ENCODE measurements at regions not wholly inside any gene's neighbourhood (a gene's known extent, or its start where the extent isn't known, plus 50 kb on each side); places are given as distances from the start of the nearest gene placed in this dataset.
A peak's percentile ranks its signal among the peaks of the same experiment; 100 is the strongest.

DNA sequence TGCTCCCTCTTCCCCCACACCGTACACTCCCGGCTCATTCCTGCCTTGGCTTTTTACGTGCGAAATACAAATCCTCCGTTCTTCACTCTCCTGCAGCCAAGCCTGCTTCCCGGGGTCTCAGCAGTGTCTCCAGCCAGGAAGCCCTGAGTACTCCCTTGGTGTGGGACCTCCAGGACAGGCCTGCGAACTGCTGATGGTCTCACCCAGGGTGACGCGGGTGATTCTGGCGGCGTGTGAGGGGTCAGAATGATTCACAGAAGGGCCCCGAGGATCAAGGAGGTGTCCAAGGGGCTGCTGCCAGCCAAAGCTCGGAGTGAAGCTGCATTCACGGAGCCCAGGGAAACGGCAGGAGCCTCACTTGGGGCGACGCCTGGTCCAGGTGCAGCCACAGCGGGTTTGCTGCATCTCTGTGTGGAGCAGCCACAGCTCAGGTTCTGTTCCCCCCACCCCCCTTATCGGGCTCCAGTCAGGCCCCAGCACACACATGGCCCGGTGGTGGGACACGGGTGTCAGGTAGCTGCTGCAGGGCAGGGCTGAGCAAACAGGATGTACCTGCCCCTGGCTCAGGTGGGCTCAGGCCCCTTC is 337.7 kb upstream of the MYT1L start:
- DNase-seq (ENCODE audit: low read depth, low spot score): no peak

DNA sequence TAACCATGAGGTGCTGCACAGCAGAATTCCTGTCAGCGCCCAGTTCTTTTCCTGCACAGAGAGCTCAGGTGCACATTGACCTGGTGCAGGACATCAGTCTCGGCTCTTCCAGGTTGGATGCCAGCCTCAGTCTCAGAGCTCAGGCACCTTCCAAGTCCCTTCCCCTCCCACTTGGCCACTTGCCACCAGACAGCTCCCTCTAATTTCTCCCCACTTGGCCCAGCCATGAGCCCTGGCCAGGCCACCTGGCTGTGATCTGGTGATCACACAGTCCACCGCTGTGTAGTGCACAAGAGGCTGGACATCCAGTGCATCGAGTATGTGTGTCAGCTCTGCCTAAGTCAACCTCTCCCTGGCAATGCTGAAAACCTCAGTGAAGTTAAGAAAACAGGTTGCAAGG is 336.6 kb upstream of the MYT1L start:
- DNase-seq (ENCODE audit: low read depth, low spot score): no peak

DNA sequence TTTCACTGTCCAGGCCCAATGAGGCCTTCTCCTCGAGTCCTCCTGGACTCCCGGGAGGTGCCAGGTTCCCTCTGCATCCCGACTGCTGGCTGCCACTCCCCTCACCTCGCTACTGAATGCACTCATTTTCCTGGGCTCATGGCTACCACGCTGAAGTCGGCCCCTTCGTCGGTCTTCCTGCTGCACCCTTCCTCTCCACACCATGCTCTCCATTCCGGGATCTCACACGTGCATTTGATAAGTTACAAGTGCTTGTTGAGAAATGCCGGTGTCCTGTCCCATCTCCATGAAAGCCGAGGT is 334.7 kb upstream of the MYT1L start:
- DNase-seq (ENCODE audit: low read depth, low spot score): no peak

DNA sequence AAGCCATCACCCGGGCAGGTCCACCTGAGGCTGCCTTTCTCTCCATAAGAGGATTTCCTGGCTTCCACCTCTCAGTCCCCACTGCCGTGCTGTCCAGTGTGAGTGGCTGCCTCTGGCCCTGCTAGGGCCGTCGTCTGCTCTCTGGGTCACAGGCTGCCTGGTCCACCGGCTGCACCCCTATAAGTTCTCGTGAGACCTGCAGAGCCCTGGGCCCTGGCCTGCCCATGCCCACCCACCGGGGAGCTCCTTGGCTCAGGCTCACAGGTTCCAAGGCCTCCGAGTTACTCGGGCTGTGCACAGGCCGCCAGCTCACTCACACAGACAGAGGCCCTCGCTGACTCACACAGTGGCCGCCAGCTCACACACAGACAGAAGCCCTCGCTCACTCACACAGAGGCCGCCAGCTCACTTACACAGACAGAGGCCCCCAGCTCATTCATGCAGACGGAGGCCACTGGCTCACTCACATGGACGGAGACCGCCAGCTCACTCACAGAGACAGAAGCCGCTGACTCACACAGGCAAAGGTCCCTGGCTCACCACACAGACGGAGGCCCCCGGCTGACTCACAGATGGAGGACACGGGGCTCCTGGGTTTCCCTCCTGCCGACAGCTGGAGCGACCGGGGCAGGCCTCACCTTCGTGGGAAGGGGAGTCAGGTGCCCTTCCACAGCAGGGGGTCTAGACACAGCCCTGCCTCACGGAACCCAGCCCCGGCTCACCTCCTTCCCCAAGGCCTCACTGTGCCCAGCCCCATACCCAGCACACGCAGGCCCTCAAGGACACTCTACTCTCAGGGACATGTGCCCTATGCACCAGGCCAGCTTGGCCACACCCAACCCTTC is 334.1 kb upstream of the MYT1L start:
- no peak for DNase-seq (ENCODE audit: low read depth, low spot score)

DNA sequence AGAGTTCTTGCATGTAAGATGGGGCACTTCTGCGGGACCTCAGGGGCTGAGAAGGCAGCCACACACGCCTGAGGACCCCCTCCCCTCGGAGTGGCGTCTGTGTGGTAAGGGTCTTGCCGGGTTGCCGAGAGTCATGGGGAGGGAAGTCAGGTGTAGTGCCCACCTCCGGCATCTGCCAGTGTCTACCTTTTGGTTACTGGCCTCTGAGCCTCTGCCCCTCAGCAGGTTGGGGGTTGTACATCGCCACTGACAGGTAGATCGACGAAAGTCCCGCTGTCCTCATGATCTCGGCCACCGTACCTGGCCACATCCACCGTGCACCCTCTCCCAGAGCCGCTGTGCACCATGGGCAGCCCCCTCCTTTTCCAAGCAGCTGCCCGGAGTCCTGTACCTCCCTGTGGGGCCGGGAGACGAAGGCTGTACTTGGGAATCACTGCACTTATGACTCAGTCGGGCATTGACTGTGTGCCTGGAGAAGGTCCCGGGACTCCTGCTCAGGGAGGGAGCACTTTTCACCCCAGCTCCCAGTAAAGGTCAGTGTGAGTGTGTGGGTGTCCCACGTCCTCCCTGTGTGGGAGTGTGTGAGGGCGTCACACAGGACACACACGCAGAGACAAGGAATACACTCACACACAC is 332.4 kb upstream of the MYT1L start:
- DNase-seq (ENCODE audit: low read depth, low spot score): no peak

DNA sequence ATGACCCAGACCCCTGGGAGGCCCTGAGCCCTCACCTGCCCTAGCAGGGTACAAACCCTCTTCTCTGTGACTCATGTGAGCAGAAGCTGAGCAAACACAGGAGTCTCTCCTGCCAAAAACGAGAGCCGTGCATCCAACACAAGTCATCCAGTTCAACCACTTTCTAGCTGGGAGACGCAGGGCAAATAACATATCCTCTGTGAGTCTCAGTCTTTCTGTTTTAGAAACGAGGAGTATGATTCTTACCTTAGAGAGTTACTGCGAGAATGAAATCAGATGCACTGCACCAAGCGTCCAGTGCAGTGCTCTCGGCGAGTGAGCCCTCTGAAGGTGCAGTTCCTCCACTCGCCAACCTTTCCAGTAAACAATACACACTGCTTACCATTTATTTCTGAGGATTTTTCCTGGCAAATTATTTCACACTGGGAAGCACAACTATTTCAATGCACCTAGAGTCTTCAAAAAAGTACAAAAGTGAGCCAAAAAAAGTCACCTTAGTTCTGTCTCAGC is 331.8 kb upstream of the MYT1L start:
- DNase-seq (ENCODE audit: low read depth, low spot score): no peak

DNA sequence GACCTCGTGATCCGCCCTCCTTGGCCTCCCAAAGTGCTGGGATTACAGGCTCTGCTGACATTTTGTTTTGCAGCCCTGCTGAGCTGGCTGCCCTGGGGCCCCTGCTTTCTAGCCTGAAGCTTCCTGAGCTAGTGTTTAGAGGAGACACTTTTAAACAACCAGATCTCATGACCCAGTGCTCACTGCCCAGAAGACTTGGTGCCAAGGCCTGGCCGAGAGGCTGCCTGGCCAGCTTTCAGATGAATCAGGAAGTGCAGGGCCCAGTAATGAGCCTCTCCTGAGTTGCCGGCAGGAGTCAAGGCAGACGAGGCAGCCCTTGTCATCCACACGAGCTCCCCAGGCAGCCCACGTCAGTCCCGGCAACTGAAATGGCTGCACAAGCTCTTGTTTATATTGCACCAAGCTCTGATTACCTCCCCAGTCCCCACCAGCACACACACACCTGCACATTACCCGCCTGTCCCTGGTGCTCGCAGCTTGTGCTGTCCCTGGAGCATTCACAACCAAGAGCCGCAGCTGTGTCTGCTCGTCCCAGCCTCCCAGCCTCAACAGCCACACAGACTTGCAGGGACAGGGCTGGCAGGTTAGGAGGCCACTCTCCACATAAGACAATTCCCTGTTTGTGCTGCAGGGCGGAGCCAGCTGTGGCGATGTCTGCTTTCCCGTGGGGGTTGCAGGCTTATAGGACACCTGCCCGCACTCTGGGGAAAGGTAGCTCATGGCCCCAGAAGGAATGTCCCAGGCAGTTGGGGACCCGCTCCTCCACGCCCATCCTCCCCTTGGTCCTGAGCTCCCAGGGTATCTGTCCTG is 331.2 kb upstream of the MYT1L start:
- no peak for DNase-seq (ENCODE audit: low read depth, low spot score)

DNA sequence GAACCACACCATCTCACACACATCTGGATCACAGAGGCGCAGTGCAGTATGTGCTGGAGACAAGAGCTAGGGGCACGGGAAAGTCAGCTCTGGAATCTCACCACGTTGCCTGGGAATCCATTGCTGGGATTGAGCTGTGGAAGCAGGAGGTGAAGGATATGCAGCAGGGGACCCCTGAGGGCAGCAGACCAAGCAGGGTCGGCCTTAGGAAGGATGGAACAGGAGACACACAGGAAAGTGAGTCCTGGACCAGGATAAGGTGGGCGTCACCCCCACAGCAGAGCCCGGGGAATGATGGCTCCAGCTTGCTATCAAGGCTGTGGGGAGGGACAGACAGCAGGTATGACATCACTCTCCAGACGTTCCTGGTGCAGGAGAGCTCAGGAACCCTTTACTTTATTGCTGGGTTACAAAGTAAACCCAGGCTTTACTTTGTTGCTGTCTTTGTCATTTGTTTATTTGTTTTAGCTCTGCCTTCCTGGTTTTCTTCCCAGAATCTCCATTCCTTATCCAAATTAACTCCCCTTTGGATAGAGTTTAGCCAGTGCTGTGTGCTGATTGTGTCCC is 329.8 kb upstream of the MYT1L start:
- no peak for DNase-seq (ENCODE audit: low read depth, low spot score)

DNA sequence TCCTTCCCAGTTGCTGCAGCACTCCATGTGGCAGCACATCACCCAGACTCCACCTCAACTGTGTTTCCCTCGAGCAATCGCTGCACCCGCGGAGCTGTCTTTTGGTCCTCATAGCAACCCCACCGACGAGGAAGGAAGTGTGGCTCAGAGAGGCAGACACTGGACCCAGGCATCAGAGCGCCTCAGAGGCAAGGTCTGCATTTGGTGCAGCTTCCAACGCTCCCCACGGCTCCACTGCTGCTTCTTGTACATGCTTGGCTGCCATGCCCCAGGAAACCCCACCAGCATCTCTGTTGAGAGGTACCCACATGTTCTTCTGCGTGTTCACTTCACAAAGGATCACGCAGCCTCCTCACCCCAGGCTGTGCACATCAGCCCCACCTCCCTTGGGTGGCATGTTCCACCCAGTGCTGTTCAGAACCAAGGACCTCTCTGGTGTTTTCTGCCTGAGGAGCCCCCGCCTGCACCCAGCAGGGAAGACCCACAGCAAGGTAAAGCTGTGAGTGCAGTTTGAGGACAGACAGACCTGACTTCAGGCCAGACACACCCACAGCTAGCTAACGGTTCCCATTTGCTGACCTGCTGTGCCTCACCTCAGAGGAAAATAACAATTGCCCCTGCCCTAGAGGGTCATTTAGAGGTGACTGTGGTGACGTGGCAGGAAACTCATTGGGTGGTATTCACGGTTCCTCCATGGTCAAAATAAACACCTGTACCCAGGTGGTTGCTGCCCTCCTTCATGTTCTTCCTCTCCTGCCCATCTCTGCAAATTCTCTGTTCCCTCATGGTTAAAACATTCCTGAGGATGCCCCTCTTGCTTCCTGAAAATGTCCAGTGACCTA is 326.3 kb upstream of the MYT1L start:
- no peak for DNase-seq (ENCODE audit: low read depth, low spot score)

DNA sequence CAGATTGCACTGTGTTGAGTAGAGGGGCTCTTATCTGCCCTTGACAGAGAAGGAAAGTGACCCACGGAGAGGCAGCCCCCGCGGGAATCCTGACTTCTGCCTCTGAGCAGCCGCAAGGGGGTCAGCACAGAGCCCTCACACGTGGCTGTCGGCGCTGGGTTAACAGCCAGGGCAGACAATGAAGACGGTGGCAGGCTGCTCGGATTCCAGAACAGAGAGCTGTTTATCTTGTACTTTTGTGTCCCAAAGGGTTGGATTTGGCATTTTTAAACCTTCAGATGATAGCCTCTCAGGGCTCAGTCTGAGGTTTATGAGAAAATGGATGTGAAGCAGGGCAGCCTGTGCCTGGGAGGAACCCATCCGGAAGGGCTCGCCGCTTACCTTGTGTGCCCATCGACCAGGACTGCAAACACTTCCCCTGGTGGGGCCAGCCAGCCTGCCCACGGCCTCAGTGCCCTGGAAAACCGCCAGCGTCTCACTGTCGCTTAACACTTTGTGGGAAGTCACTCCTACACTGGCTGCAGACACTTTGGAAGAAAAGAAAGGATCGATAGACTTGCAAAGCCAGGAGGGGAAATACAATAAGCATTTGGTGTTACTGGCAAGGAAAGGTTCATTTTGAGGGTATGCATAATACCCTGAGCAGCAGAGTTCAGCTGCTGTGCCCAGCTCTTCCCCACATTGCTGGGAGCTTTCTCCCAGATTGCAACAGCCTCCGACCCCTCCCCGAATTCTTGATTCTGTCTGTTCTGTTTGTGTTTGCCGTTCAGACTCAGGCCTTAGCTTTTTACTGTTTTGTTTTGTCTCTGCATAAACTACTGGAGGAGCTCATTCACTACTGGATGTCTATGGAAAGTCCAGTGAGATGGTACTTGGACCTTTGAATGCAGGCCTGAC is 325.3 kb upstream of the MYT1L start:
- DNase-seq (ENCODE audit: low read depth, low spot score): no peak

DNA sequence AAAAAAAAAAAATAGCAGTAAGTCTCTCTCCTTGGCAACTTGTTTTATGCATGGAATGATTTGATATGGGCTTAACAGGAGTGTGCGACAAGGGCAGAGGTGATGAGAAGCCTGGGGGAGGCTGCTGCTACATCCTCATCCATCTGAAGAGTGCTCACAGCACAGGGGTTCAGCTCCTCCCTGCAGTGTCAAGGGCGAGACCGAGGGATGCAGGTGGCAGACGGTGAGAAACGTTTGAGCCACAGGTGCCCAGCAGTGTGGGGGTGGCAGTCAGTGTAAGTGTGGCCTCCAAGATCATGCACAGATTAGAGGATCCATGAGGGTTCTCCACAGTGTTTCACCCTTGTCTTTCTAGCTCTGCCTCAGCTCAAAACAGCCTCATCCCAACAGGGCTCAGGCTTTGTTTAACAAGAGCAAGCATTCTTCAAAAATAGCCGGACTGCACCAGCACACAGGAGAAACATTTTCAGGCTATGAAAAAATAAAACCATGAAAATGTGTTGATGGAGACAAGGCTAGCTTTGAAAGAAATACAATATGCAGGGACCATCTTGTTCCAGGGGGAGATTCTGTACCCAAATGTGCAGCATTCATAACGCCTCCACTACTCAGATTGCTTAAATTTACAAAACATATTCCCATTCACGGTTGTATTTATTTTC is 324.5 kb upstream of the MYT1L start:
- no peak for DNase-seq (ENCODE audit: low read depth, low spot score)

DNA sequence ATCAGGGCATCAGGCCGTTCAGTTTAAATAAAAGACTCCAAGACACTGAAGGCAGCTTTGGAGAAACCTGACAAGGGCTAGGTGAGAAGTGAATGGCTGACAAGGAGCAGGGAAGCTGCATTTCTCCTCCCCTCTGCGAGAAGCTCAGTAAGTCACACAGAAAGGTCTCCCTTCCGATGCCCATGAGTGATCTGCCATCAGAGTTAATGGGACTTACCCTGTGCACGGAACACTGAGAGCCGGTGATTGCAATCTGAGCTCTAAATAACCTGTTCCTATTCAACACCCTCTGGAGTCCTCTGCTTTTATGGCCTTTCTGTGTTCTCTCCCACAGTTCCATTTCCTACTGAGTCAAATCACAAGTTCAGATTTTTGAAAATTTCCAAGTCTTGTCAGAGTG is 322.2 kb upstream of the MYT1L start:
- DNase-seq (ENCODE audit: low read depth, low spot score): no peak

DNA sequence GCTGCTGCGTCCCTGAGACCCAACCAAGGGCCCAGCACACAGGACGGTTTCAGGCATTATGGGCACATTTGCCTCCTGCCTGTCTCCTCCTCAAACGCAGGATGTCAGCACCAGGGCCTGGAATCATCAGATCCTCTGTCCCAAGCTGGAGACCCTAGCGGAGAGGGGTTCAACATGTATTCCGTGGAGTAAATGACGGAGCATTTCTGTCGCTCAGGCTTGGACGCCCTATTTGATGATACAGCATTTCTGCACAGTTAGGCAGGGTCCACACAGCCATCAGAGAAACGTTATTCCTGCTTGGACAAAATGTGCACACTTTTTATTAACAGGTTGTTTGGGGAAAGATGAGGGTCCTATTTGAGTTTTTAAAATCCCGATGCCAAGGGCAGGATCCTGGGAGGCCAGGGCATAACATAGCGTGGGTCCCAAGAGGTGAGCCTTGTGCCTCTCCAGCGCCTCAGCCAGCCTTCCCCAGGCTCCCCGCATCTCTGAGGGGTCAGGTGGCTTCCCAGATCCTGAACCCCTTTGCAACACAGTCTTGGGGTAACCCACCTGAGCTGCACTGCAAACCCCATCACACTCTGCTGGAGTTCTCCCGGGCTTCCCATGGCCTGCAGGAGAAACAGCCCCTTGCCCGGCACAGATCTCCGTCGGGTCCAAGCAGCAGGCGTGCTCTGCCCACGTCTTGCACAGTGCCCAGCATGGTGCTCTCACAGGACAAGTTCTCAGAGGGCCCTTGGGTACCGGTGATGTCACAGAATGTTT is 319.7 kb upstream of the MYT1L start:
- no peak for DNase-seq (ENCODE audit: low read depth, low spot score)

DNA sequence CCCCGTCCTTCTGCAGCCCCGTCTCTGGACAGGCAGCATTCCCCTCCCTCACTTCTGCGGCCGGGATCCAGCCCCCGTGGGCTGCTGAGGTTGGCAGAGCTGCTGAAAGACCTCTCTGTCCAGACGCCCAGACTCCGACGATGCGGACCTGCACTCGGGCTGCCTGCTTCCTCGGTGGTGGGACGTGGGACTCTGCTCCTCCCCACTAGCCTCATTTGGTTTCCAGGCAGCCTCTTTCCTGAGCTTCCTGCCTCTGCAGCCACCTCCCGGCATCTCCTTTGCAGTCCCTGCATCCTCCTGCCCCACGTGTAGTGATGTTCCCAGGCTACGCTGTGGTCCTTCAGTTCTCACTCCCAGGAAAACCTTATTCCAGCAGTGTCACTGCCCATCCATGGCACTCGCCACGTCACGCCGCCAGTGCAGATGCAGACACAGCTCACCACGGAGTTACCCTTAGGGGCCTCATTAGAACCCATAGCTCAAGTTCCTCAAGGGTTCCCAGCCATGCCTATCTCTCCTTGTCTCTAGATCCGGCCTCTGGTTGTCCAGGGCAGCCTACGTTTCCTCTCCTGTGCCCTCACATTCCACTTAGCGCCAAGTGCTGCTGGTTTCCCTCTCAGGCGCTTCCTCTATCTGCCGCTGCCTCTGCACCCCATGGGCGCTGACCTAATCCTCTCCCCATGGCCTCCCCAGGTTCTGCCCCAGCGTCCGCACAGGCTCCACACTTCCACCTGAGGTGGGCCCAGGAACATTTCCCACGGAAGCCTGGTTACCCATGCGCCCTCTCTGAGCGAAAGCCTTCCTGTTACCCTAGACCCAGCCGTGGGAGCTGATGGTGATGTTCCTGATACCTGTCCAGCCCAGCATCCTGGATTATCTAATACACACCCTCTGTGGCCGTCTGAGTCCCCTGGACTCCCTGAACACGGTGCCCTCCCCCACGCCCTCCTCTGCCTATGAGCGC is 318.3 kb upstream of the MYT1L start:
- DNase-seq (ENCODE audit: low read depth, low spot score): no peak

DNA sequence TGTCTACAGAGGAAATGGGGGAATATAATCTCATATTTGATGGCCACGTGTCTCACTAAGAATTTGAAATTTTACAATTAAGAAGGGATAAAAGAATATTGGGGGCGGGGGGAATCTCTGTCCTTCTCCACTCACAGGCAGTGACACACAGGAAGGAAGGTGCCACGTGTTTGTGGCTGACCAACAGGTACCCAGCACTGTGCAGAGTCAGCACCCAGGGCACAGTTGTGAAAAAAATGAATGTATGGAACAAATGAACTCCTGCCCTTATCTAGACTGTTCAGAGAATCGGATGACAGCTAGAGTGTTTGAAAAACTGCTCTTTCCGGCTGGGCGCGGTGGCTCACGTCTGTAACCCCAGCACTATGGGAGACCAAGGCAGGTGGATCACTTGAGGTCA is 317.0 kb upstream of the MYT1L start:
- no peak for DNase-seq (ENCODE audit: low read depth, low spot score)

DNA sequence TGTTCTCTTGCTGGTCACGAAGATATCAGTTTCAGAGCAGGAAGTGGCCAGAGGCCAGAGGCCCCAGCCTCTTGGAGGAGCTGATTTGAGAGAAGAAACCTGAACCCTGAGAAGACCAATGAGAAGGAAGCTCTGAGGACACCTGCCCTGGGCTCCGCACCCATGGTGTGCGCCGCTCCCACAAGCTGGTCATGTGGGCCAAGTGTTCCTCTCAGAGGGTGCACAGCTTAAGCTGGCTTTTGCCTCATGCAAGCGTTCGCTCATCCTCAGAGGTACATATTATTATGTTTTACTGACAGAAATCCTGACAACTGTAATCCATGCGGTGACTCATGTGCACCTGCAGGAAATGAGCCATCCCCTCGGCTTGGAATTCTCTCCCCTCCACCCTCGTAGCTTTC is 316.1 kb upstream of the MYT1L start:
- no peak for DNase-seq (ENCODE audit: low read depth, low spot score)

DNA sequence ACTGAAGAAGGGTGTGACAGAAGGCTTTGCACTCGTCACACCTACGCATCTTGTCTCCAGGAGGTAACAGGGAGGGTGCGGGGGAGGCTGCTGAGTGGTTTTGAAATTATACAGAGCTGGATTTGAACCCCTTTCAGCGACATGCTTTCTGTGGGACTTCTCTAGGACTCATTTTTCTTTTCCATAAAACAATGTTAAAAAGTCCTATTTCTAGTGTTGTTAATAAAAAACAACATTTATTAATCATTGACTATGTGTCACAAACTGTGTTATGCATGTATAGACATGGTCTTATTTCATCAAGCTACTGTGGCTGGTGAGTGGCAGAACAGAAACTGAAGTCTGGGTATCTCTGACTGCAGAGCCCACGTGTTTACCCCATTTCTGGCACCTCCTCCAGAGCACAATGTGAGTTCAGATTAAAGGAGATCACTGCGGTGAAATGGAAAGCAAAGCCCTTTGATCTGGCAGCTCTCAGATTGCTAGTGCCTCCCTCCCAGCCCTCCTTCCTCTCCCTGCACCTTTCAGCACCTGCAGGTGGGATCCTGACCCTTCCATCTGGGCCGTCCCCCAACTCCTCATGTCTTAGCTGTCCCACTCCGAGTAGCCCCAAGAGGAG is 315.5 kb upstream of the MYT1L start:
- DNase-seq (ENCODE audit: low read depth, low spot score): peak; percentile 21

Data from activated naive CD8-positive, alpha-beta T cell treated with anti-CD3 and anti-CD28 coated beads, Interleukin-2, amount 50 U/mL, for 16 hours (primary cell).